Endodermal cell (in vitro differentiated cells): ENCODE measurements at regions not wholly inside any gene's neighbourhood (a gene's known extent, or its start where the extent isn't known, plus 50 kb on each side); places are given as distances from the start of the nearest gene placed in this dataset.

ENCODE experiments used
- DNase-seq: peaks from one replicate; pipeline ENCODE4 v3.0.0-alpha.2; 2017
- H3K27ac ChIP-seq: 2 replicates; pipeline ENCODE4 v1.5.1; 2013; ENCODE audit warnings: mild to moderate bottlenecking, low read depth, low read length, moderate library complexity
- H3K27me3 ChIP-seq: 2 replicates; pipeline ENCODE4 v1.6.1; 2013; ENCODE audit warnings: mild to moderate bottlenecking, low read length, moderate library complexity; ENCODE audit not compliant: insufficient read depth, control insufficient read depth, poor library complexity, severe bottlenecking
- H3K36me3 ChIP-seq: 2 replicates; pipeline ENCODE4 v1.7.0; 2013; ENCODE audit warnings: mild to moderate bottlenecking, low read length, moderate library complexity; ENCODE audit not compliant: control insufficient read depth, insufficient read depth
- H3K4me1 ChIP-seq: one replicate; pipeline ENCODE4 v1.7.0; 2013; ENCODE audit warnings: low read length; ENCODE audit not compliant: control insufficient read depth, insufficient read depth
- H3K4me3 ChIP-seq: 2 replicates; pipeline ENCODE4 v1.5.1; 2013; ENCODE audit warnings: mild to moderate bottlenecking, low read length, moderate library complexity
- H3K9ac ChIP-seq: 2 replicates; pipeline ENCODE4 v1.6.1; 2013; ENCODE audit warnings: mild to moderate bottlenecking, low read length, moderate library complexity; ENCODE audit not compliant: poor library complexity, severe bottlenecking; ENCODE audit errors: extremely low read depth
- H3K9me3 ChIP-seq: 2 replicates; pipeline ENCODE4 v1.6.1; 2013; ENCODE audit warnings: mild to moderate bottlenecking, low read length, moderate library complexity; ENCODE audit not compliant: control insufficient read depth
- H3K27ac Mint-ChIP-seq: 2 replicates; pipeline ENCODE4 v1.8.0; 2020; ENCODE audit warnings: mixed read lengths
- H3K27me3 Mint-ChIP-seq: 2 replicates; pipeline ENCODE4 v1.8.0; 2021; ENCODE audit warnings: mild to moderate bottlenecking, mixed read lengths; ENCODE audit not compliant: insufficient read depth
- H3K36me3 Mint-ChIP-seq: 2 replicates; pipeline ENCODE4 v1.8.0; 2020; ENCODE audit warnings: low read depth, mixed read lengths
- H3K4me1 Mint-ChIP-seq: 2 replicates; pipeline ENCODE4 v1.8.0; 2020; ENCODE audit warnings: mixed read lengths
- H3K4me3 Mint-ChIP-seq: 2 replicates; pipeline ENCODE4 v1.8.0; 2020; ENCODE audit warnings: mild to moderate bottlenecking, moderate library complexity, mixed read lengths
- H3K9me3 Mint-ChIP-seq: 2 replicates; pipeline ENCODE4 v1.8.0; 2020; ENCODE audit warnings: mild to moderate bottlenecking, mixed read lengths
- WGBS, 2 experiments: methylation state at CpG; one replicate each; pipeline versions ENCODE4 v1.1.5 to v1.1.7; 2013; ENCODE audit warnings: missing lambda C conversion rate in 2 of 2, mixed read lengths in 1 of 2; ENCODE audit not compliant: insufficient coverage in 1 of 2, insufficient read length in 1 of 2; 5-methylcytosine and 5-hydroxymethylcytosine counted together
- TF ChIP-seq, protein P1 (sequence below): fragments of 200-600 bp; sonication (generic); conservative IDR thresholded peaks from 2 replicates; pipeline ENCODE4 v1.5.0; 2021; ENCODE audit warnings: antibody characterized with exemption, mild to moderate bottlenecking

DNA sequence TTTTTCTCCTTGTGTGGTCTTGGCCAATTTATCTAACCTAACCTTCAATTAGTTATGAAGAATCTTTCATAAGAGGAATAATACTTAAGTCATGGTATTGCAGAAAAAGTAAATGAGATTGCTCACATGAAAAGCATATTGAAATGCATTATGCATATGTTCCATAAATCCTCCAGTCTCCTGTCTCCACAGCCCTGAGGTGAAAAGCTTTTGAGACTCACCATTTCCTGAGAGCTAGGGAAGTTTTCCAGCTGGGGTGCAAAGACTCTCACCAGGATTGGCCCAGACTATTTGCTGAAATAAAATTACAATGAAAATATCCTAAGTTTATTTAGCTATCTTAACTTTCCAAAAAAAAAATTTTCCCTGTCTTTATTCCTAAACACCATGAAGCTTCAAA lies 723.8 kb upstream of the FLRT2 start:
- Histone ChIP-seq H3K36me3 (no peaks in the 10 kb centered on the region), H3K4me1 (no peaks in the 10 kb centered on the region), H3K9me3 (no peaks in the 10 kb centered on the region), H3K9ac (no peak overlapping the region), H3K4me3 (no peak overlapping the region), H3K27me3 (no peaks in the 10 kb centered on the region), H3K27ac (no peak overlapping the region)
- Mint-ChIP-seq H3K27me3 (peaks cover 3% of the 10 kb centered on the region), H3K9me3 (no peaks in the 10 kb centered on the region), H3K4me3 (no peak overlapping the region), H3K4me1 (peaks cover 15% of the 10 kb centered on the region), H3K36me3 (no peaks in the 10 kb centered on the region), H3K27ac (no peak overlapping the region)
- TF ChIP-seq, protein P1, sequence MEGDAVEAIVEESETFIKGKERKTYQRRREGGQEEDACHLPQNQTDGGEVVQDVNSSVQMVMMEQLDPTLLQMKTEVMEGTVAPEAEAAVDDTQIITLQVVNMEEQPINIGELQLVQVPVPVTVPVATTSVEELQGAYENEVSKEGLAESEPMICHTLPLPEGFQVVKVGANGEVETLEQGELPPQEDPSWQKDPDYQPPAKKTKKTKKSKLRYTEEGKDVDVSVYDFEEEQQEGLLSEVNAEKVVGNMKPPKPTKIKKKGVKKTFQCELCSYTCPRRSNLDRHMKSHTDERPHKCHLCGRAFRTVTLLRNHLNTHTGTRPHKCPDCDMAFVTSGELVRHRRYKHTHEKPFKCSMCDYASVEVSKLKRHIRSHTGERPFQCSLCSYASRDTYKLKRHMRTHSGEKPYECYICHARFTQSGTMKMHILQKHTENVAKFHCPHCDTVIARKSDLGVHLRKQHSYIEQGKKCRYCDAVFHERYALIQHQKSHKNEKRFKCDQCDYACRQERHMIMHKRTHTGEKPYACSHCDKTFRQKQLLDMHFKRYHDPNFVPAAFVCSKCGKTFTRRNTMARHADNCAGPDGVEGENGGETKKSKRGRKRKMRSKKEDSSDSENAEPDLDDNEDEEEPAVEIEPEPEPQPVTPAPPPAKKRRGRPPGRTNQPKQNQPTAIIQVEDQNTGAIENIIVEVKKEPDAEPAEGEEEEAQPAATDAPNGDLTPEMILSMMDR = no peak
- DNase-seq = no peak

DNA sequence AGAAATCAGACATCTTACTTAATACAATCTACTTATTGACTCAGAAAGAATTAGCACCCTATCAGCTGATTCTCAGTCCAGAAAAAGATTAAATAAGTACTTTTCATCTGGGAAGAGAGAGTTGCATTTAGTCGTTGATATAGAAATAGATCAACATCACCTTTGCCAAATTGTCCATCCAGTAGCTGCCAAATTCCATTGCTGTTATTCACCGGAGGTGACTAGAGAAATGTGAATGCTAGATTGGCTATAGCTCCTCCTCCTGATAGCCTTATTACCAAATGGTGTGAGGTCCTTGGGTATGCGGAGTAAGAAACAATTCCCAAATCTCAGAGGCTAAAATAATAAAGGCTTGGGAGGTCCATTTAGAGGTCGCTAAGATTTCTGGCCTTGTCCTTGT lies 723.3 kb upstream of the FLRT2 start:
- Histone ChIP-seq H3K9ac (no peak overlapping the region), H3K27me3 (no peaks in the 10 kb centered on the region), H3K4me3 (no peak overlapping the region), H3K36me3 (no peaks in the 10 kb centered on the region), H3K4me1 (no peaks in the 10 kb centered on the region), H3K27ac (no peak overlapping the region), H3K9me3 (no peaks in the 10 kb centered on the region)
- no peaks in the 10 kb centered on the region for H3K9me3 Mint-ChIP-seq
- H3K36me3 Mint-ChIP-seq = no peaks in the 10 kb centered on the region
- TF ChIP-seq, protein P1 = no peak
- no peak for DNase-seq
- H3K4me1 Mint-ChIP-seq = peaks cover 15% of the 10 kb centered on the region
- no peak overlapping the region for H3K27ac Mint-ChIP-seq
- no peak overlapping the region for H3K4me3 Mint-ChIP-seq
- WGBS, 2 experiments = 98 to 100% methylated on average over 3 to 4 of the region's 4 CpGs
- peaks cover 3% of the 10 kb centered on the region for H3K27me3 Mint-ChIP-seq

DNA sequence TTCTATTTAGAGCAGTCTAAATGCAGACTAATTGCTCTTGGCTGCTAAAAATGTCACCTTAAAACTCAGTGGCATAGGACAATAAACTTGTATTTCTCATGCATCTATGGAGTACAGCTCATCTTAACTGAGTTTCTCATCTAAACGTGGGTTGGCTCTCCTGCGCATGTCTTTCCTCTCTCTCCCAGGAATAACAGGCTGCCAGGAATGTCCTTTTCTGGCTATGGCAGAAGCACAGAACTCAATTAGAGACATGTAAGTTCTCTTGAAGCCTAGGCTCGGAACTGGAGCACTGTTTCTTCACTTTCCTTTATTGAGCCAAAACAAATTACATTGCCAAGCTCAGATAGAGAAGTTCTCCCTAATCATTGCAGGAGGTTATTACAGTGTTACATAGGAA lies 722.3 kb upstream of the FLRT2 start:
- H3K9me3 ChIP-seq = no peaks in the 10 kb centered on the region
- DNase-seq = no peak
- no peak overlapping the region for H3K4me3 Mint-ChIP-seq
- WGBS, 2 experiments = 93 to 95% methylated on average over 2 to 3 of the region's 3 CpGs
- H3K9me3 Mint-ChIP-seq = peaks cover 2% of the 10 kb centered on the region
- H3K27ac ChIP-seq = no peak overlapping the region
- peaks cover 3% of the 10 kb centered on the region for H3K27me3 Mint-ChIP-seq
- peaks cover 15% of the 10 kb centered on the region for H3K4me1 Mint-ChIP-seq
- no peak overlapping the region for H3K27ac Mint-ChIP-seq
- H3K36me3 ChIP-seq = no peaks in the 10 kb centered on the region
- H3K9ac ChIP-seq = no peak overlapping the region
- no peak overlapping the region for H3K4me3 ChIP-seq
- H3K4me1 ChIP-seq = no peaks in the 10 kb centered on the region
- no peaks in the 10 kb centered on the region for H3K27me3 ChIP-seq
- H3K36me3 Mint-ChIP-seq = no peaks in the 10 kb centered on the region
- TF ChIP-seq, protein P1 = no peak
